Brain microvascular endothelial cell (primary cell): ENCODE measurements at regions not wholly inside any gene's neighbourhood (a gene's known extent, or its start where the extent isn't known, plus 50 kb on each side); places are given as distances from the start of the nearest gene placed in this dataset.

ENCODE experiments used
- DNase-seq: peaks from one replicate; pipeline ENCODE4 v3.0.0-alpha.2; 2020
- H3K27ac ChIP-seq: fragments of 250-450 bp; sonication (Bioruptor Pico); 2 replicates; pipeline ENCODE4 v1.5.1; 2020; ENCODE audit warnings: mild to moderate bottlenecking, moderate library complexity
- H3K27me3 ChIP-seq: fragments of 250-450 bp; sonication (Bioruptor Pico); replicated peaks from 2 replicates; pipeline ENCODE4 v1.5.1; 2020; ENCODE audit warnings: mild to moderate bottlenecking
- H3K36me3 ChIP-seq: fragments of 250-450 bp; sonication (Bioruptor Pico); replicated peaks from 2 replicates; pipeline ENCODE4 v1.5.1; 2020; ENCODE audit warnings: mild to moderate bottlenecking
- H3K4me3 ChIP-seq: 2 replicates; pipeline ENCODE4 v1.5.1; 2011; ENCODE audit warnings: low read depth, mild to moderate bottlenecking, control low read depth, low read length, moderate library complexity
- in situ Hi-C: cut with HindIII; loops from 2 replicates; pipeline ENCODE4 v1.10.0; 2017; ENCODE audit warnings: low sequenced_read_pairs, low pct_ligation_motif_present
- TF ChIP-seq, protein P1 (sequence below): IDR thresholded peaks from 2 replicates; pipeline ENCODE4 v1.5.1; 2011; ENCODE audit warnings: low read depth, mild to moderate bottlenecking, moderate library complexity, low read length, control low read depth, inconsistent platforms; ENCODE audit errors: missing control alignments

DNA sequence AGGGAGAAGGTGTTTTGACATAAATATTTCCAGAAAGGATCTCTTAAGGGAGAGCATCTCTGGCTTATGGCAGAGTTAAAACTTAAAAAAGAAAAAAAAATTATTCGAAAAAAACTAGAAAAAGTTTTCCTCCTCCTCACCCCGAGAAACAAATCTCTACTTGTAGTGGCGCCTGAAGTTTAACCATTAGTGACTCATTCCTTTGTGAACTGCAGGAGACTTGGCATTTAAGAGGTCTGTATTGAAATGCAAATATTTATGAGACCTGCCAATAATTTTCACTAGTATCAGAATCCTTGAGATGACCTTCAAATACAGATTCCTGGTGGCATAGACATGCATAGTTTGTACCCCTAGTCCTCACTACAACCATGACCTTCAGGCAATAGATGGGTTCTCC, 64.9 kb upstream of the MED4 start:
- in situ Hi-C loops = no loop called here
- H3K36me3 ChIP-seq = no peaks in the 10 kb centered on the region
- H3K27me3 ChIP-seq = no peaks in the 10 kb centered on the region
- H3K27ac ChIP-seq = no peak overlapping the region
- TF ChIP-seq, protein P1, sequence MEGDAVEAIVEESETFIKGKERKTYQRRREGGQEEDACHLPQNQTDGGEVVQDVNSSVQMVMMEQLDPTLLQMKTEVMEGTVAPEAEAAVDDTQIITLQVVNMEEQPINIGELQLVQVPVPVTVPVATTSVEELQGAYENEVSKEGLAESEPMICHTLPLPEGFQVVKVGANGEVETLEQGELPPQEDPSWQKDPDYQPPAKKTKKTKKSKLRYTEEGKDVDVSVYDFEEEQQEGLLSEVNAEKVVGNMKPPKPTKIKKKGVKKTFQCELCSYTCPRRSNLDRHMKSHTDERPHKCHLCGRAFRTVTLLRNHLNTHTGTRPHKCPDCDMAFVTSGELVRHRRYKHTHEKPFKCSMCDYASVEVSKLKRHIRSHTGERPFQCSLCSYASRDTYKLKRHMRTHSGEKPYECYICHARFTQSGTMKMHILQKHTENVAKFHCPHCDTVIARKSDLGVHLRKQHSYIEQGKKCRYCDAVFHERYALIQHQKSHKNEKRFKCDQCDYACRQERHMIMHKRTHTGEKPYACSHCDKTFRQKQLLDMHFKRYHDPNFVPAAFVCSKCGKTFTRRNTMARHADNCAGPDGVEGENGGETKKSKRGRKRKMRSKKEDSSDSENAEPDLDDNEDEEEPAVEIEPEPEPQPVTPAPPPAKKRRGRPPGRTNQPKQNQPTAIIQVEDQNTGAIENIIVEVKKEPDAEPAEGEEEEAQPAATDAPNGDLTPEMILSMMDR = no peak
- no peak for DNase-seq
- H3K4me3 ChIP-seq = no peak overlapping the region

DNA sequence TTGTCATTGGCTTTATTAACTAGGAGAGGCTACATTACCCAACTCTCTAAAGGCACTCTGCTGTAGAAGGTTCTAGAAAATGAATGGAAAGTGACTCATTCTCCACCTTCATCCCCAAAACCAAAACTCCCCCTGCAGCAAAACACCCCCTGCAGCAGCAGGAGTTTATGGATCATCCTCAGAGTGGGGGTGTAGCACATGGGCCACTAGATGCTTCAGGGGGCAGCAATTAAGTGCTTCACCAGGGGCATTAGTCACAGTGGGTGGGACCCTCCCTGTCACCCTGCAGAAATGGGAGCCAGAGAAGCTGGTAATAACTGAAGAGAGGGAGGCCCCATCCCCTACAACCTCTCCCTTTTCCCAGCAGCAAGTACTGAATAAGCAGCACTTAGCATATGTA, 64.5 kb upstream of the MED4 start:
- no peak for DNase-seq
- no peak overlapping the region for H3K27ac ChIP-seq
- in situ Hi-C loops = no loop called here
- H3K27me3 ChIP-seq = no peaks in the 10 kb centered on the region
- no peak overlapping the region for H3K4me3 ChIP-seq
- TF ChIP-seq, protein P1 = no peak
- H3K36me3 ChIP-seq = no peaks in the 10 kb centered on the region

DNA sequence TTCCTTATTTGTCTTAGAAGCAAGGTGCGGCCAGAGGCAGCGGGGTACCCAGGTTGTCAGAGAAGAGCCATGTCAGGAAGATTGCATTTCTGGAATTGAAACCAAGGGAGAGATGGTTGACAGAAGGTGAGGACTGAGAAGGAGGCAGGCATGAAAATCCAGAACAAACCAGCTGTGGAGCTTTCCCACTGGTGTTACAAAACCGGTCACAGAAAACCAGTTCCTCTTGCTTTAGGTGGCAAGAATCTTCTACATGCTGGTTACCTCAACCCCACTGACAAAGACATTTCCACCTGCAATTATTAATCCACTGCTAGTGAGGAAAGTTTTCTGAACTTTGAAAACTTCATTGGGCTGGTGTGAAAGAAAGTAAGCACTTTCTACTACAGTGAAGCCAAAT, 64.0 kb upstream of the MED4 start:
- no peaks in the 10 kb centered on the region for H3K36me3 ChIP-seq
- TF ChIP-seq, protein P1 = no peak
- H3K27me3 ChIP-seq = no peaks in the 10 kb centered on the region
- no peak overlapping the region for H3K27ac ChIP-seq
- H3K4me3 ChIP-seq = no peak overlapping the region
- in situ Hi-C loops = no loop called here
- no peak for DNase-seq

DNA sequence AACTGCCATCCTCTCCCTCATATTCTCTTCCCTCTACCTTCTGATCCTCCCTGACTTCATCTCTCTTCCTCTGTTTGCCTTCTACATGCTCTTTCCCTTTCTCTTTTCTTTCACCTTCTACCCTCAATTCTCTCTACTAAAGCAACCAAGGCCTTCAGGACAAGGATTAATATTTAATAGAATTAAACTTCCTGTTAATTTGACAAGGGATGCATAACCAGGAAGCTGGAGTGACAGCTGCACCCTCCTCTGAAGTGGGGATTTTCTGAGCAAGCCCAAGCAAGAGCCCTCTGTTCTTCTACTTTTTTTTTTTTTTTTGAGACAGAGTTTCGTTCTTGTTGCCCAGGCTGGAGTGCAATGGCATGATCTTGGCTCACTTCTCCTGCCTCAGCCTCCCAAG, 63.4 kb upstream of the MED4 start:
- Histone ChIP-seq H3K27me3 (no peaks in the 10 kb centered on the region), H3K4me3 (no peak overlapping the region), H3K36me3 (no peaks in the 10 kb centered on the region), H3K27ac (no peak overlapping the region)
- TF ChIP-seq, protein P1 = no peak
- DNase-seq = no peak
- in situ Hi-C loops = no loop called here

DNA sequence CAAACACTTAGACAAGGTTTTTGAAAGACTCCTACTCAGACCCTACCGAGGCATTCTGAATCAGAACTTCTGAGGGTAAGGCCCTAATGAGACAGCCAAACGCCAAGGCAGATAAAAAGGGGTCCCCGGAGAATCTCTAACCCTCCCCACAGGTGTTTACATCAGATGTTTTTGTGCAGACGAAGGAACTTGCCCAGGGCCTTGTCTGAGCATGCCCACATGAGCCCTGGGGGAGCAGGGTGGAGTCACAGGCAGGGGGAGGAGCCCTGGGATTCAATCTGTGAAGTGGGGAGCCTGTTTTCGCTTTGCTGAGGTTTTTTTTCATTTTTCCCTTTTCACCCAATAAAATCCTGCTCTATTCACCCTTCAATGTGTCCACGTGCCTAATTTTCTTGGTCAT, 61.6 kb upstream of the MED4 start:
- Histone ChIP-seq H3K27ac (no peak overlapping the region), H3K27me3 (no peaks in the 10 kb centered on the region), H3K4me3 (no peak overlapping the region), H3K36me3 (no peaks in the 10 kb centered on the region)
- in situ Hi-C loops = no loop called here
- TF ChIP-seq, protein P1 = no peak
- DNase-seq = no peak

DNA sequence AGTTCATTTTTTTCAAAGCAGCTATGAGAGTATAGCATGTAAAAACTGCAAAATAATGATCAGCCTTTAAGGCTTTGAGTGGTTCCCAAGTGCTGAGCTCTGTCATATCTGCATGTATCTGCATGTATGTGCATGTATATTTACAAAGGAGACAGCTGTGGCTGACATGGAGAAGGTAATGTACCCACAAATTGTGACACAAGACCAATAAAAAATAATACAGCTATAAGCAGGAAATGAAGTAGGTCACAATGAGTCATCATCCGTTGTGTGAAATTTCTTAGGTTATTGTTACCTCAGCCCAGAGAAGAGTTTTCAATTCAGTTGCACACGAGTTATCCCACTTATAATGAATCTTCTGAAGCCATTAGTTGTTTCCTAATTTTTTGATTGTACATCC, 60.9 kb upstream of the MED4 start:
- H3K4me3 ChIP-seq = no peak overlapping the region
- TF ChIP-seq, protein P1 = no peak
- in situ Hi-C loops = no loop called here
- peak; percentile 40 for DNase-seq
- no peaks in the 10 kb centered on the region for H3K27me3 ChIP-seq
- no peaks in the 10 kb centered on the region for H3K36me3 ChIP-seq
- H3K27ac ChIP-seq = no peak overlapping the region
